ENCODE measurements at regions not wholly inside any gene's neighbourhood (a gene's known extent, or its start where the extent isn't known, plus 50 kb on each side); places are given as distances from the start of the nearest gene placed in this dataset.

- H3K36me3 ChIP-seq, result no peaks in the 10 kb centered on the region
- DNase-seq, result no peak
- TF ChIP-seq, protein P1, sequence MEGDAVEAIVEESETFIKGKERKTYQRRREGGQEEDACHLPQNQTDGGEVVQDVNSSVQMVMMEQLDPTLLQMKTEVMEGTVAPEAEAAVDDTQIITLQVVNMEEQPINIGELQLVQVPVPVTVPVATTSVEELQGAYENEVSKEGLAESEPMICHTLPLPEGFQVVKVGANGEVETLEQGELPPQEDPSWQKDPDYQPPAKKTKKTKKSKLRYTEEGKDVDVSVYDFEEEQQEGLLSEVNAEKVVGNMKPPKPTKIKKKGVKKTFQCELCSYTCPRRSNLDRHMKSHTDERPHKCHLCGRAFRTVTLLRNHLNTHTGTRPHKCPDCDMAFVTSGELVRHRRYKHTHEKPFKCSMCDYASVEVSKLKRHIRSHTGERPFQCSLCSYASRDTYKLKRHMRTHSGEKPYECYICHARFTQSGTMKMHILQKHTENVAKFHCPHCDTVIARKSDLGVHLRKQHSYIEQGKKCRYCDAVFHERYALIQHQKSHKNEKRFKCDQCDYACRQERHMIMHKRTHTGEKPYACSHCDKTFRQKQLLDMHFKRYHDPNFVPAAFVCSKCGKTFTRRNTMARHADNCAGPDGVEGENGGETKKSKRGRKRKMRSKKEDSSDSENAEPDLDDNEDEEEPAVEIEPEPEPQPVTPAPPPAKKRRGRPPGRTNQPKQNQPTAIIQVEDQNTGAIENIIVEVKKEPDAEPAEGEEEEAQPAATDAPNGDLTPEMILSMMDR (IDR thresholded peaks at IDR 0.05), result no peak
- TF ChIP-seq POLR2A (IDR thresholded peaks at IDR 0.05), result no peak
- TF ChIP-seq POLR2AphosphoS5 (IDR thresholded peaks at IDR 0.05), result no peak
- no peak for TF ChIP-seq EP300 (IDR thresholded peaks at IDR 0.05)
- no peak overlapping the region for H3K4me3 ChIP-seq
- H3K9me3 ChIP-seq, result peaks cover 0 to 19% (median 4%) of the 10 kb centered on the region in 4 donors
- H3K27me3 ChIP-seq, result no peaks in the 10 kb centered on the region
- intact Hi-C loops (cut with DNase I), result no loop called here
- H3K27ac ChIP-seq, result no peak overlapping the region
- 96 to 98% methylated on average over 4 of the region's 4 CpGs for WGBS, 2 donors
- H3K4me1 ChIP-seq, result no peaks in the 10 kb centered on the region
Measured at GRCh38 chr1:185581961-185582725, 152.0 kb upstream of the HMCN1 start.

GRCh38 chr1:185581020-185581419, 153.2 kb upstream of the HMCN1 start:
- Histone ChIP-seq H3K27me3 (no peaks in the 10 kb centered on the region), H3K4me1 (no peaks in the 10 kb centered on the region), H3K36me3 (no peaks in the 10 kb centered on the region), H3K4me3 (no peak overlapping the region), H3K27ac (no peak overlapping the region), H3K9me3 (peaks cover 0 to 19% (median 4%) of the 10 kb centered on the region in 4 donors)
- no peak for DNase-seq
- 63 to 87% methylated on average over 2 of the region's 2 CpGs for WGBS, 2 donors
- TF ChIP-seq EP300 (IDR thresholded peaks at IDR 0.05) (no peak), POLR2AphosphoS5 (IDR thresholded peaks at IDR 0.05) (no peak), POLR2A (IDR thresholded peaks at IDR 0.05) (no peak)
- TF ChIP-seq, protein P1 (IDR thresholded peaks at IDR 0.05), result no peak
- intact Hi-C loops (cut with DNase I), result no loop called here

DNA sequence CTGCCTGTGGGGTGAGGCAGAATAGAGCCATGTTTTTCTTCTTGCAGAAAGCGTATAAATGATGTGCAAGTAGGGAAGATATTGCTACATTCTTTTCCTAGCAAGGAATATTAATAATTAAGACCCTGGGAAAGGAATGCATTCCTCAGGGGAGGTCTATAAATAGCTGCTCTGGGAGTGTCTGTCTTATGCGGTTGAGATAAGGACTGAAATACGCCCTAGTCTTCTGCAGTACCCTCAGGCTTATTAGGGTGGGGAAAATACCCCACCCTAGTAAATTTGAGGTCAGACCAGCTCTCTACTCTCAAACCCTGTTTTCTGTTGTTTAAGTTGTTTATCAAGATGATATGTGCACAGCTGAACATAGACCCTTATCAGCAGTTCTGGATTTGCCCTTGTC, 155.9 kb upstream of the HMCN1 start:
- H3K27ac ChIP-seq, result no peak overlapping the region
- no peaks in the 10 kb centered on the region for H3K36me3 ChIP-seq
- no peaks in the 10 kb centered on the region for H3K27me3 ChIP-seq
- H3K9me3 ChIP-seq, result peaks cover 0 to 11% (median 4%) of the 10 kb centered on the region in 4 donors
- no peaks in the 10 kb centered on the region for H3K4me1 ChIP-seq
- H3K4me3 ChIP-seq, result no peak overlapping the region
- no peak for TF ChIP-seq POLR2A (IDR thresholded peaks at IDR 0.05)
- 93 to 95% methylated on average over 3 of the region's 3 CpGs for WGBS, 2 donors
- intact Hi-C loops (cut with DNase I), result no loop called here
- DNase-seq, result no peak

- Histone ChIP-seq H3K27me3 (no peaks in the 10 kb centered on the region), H3K36me3 (no peaks in the 10 kb centered on the region), H3K4me1 (no peaks in the 10 kb centered on the region), H3K9me3 (peaks cover 0 to 8% (median 1%) of the 10 kb centered on the region in 4 donors), H3K4me3 (no peak overlapping the region), H3K27ac (no peak overlapping the region)
- no peak for TF ChIP-seq POLR2AphosphoS5 (IDR thresholded peaks at IDR 0.05)
- TF ChIP-seq POLR2A (IDR thresholded peaks at IDR 0.05), result no peak
- no peak for TF ChIP-seq EP300 (IDR thresholded peaks at IDR 0.05)
- TF ChIP-seq, protein P1 (IDR thresholded peaks at IDR 0.05), result no peak
- intact Hi-C loops (cut with DNase I), result no loop called here
- no peak for DNase-seq
- 40 to 85% methylated on average over 4 of the region's 4 CpGs for WGBS, 2 donors
Measured at GRCh38 chr1:185574139-185574875, 159.9 kb upstream of the HMCN1 start.

DNA sequence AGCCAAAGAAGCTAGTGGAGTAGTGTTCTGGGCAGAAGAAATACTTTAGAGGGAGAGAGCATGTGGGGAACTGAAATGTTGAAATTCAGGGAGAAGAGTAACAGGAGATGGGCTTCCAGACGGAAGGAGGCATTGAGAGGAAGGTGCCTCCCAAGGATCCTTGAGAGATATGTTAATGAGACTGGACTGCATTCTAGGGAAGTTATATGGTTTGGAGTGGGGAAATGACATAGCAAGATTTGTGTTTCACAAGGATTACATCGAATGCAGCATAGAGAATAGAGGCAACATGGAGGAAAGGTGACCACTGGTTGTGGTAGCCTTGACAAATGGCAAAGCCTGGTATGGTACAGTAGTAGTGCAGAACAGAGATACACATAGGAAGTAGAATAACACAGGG, 160.5 kb upstream of the HMCN1 start:
- no peak for DNase-seq
- H3K4me3 ChIP-seq, result no peak overlapping the region
- no peak overlapping the region for H3K27ac ChIP-seq
- no peaks in the 10 kb centered on the region for H3K36me3 ChIP-seq
- WGBS, 2 donors, result 60 to 75% methylated on average over 2 of the region's 2 CpGs
- H3K27me3 ChIP-seq, result no peaks in the 10 kb centered on the region
- no peaks in the 10 kb centered on the region for H3K4me1 ChIP-seq
- TF ChIP-seq, protein P1 (IDR thresholded peaks at IDR 0.05), result no peak
- no peak for TF ChIP-seq POLR2AphosphoS5 (IDR thresholded peaks at IDR 0.05)
- TF ChIP-seq POLR2A (IDR thresholded peaks at IDR 0.05), result no peak
- no peak for TF ChIP-seq EP300 (IDR thresholded peaks at IDR 0.05)
- H3K9me3 ChIP-seq, result peaks cover 0 to 7% (median 1%) of the 10 kb centered on the region in 4 donors
- intact Hi-C loops (cut with DNase I), result no loop called here

Data from sigmoid colon (tissue), 6 donors.